ENCODE measurements at regions not wholly inside any gene's neighbourhood (a gene's known extent, or its start where the extent isn't known, plus 50 kb on each side); places are given as distances from the start of the nearest gene placed in this dataset.

GRCh38 chr5:155475318-155475717 lies 461.8 kb downstream of the KIF4B start:
- H3K27ac ChIP-seq: no peak overlapping the region
- TF ChIP-seq EP300 (IDR thresholded peaks at IDR 0.05) (no peak), POLR2AphosphoS5 (IDR thresholded peaks at IDR 0.05) (no peak), CTCF (IDR thresholded peaks at IDR 0.05) (no peak)
- WGBS, 2 donors: 45 to 48% methylated on average over 2 of the region's 2 CpGs
- H3K9me3 ChIP-seq: no peaks in the 10 kb centered on the region
- H3K36me3 ChIP-seq: no peaks in the 10 kb centered on the region
- DNase-seq: no peak
- ATAC-seq (ENCODE audit: low FRiP score in 2 of 2): no peak
- H3K4me1 ChIP-seq: no peaks in the 10 kb centered on the region
- H3K4me3 ChIP-seq: no peak overlapping the region
- no peaks in the 10 kb centered on the region for H3K27me3 ChIP-seq

- H3K4me1 ChIP-seq: no peaks in the 10 kb centered on the region
- WGBS, 2 donors: 76 to 78% methylated on average over 2 of the region's 2 CpGs
- no peak for TF ChIP-seq POLR2A (IDR thresholded peaks at IDR 0.05)
- TF ChIP-seq CTCF (IDR thresholded peaks at IDR 0.05): no peak
- H3K4me3 ChIP-seq: no peak overlapping the region
- H3K36me3 ChIP-seq: no peaks in the 10 kb centered on the region
- no peaks in the 10 kb centered on the region for H3K27me3 ChIP-seq
- H3K9me3 ChIP-seq: no peaks in the 10 kb centered on the region
- no peak for ATAC-seq (ENCODE audit: low FRiP score in 2 of 2)
- no peak for DNase-seq
- H3K27ac ChIP-seq: no peak overlapping the region
Measured at GRCh38 chr5:155480731-155481131, 467.2 kb downstream of the KIF4B start.

- Histone ChIP-seq H3K27me3 (no peaks in the 10 kb centered on the region), H3K9me3 (no peaks in the 10 kb centered on the region), H3K4me1 (no peaks in the 10 kb centered on the region), H3K27ac (no peak overlapping the region), H3K36me3 (no peaks in the 10 kb centered on the region), H3K4me3 (no peak overlapping the region)
- DNase-seq: no peak
- 92 to 100% methylated on average over 1 of the region's 1 CpG for WGBS, 2 donors
- ATAC-seq (ENCODE audit: low FRiP score in 2 of 2): no peak
- TF ChIP-seq POLR2A (IDR thresholded peaks at IDR 0.05) (no peak), EP300 (IDR thresholded peaks at IDR 0.05) (no peak), POLR2AphosphoS5 (IDR thresholded peaks at IDR 0.05) (no peak), CTCF (IDR thresholded peaks at IDR 0.05) (no peak)
Measured at GRCh38 chr5:155481182-155481581, 467.6 kb downstream of the KIF4B start.

- TF ChIP-seq POLR2A (IDR thresholded peaks at IDR 0.05): no peak
- TF ChIP-seq EP300 (IDR thresholded peaks at IDR 0.05): no peak
- TF ChIP-seq POLR2AphosphoS5 (IDR thresholded peaks at IDR 0.05): no peak
- TF ChIP-seq CTCF (IDR thresholded peaks at IDR 0.05): no peak
- H3K27ac ChIP-seq: no peak overlapping the region
- no peak for ATAC-seq (ENCODE audit: low FRiP score in 2 of 2)
Measured at GRCh38 chr5:155482428-155482827, 468.9 kb downstream of the KIF4B start.

GRCh38 chr5:155485386-155485785 lies 471.8 kb downstream of the KIF4B start:
- H3K4me1 ChIP-seq: no peaks in the 10 kb centered on the region
- H3K4me3 ChIP-seq: no peak overlapping the region
- no peaks in the 10 kb centered on the region for H3K27me3 ChIP-seq
- ATAC-seq (ENCODE audit: low FRiP score in 2 of 2) (no peak), DNase-seq (no peak)
- no peak for TF ChIP-seq POLR2AphosphoS5 (IDR thresholded peaks at IDR 0.05)
- no peak for TF ChIP-seq EP300 (IDR thresholded peaks at IDR 0.05)
- TF ChIP-seq POLR2A (IDR thresholded peaks at IDR 0.05): no peak
- TF ChIP-seq CTCF (IDR thresholded peaks at IDR 0.05): no peak
- H3K36me3 ChIP-seq: no peaks in the 10 kb centered on the region
- H3K9me3 ChIP-seq: no peaks in the 10 kb centered on the region
- 63 to 68% methylated on average over 2 of the region's 2 CpGs for WGBS, 2 donors
- no peak overlapping the region for H3K27ac ChIP-seq

More at GRCh38 chr5:155482428-155482827, 468.9 kb downstream of the KIF4B start:
- H3K27me3 ChIP-seq: no peaks in the 10 kb centered on the region
- H3K4me3 ChIP-seq: no peak overlapping the region
- H3K36me3 ChIP-seq: no peaks in the 10 kb centered on the region
- H3K9me3 ChIP-seq: no peaks in the 10 kb centered on the region
- DNase-seq: no peak
- no peaks in the 10 kb centered on the region for H3K4me1 ChIP-seq
